GM12878 (cell line): ENCODE measurements at regions not wholly inside any gene's neighbourhood (a gene's known extent, or its start where the extent isn't known, plus 50 kb on each side); places are given as distances from the start of the nearest gene placed in this dataset.

Experiments
- CTCF ChIP-seq, 3 experiments: IDR thresholded peaks in 2 of 3; conservative IDR thresholded peaks in 1 of 3; 2 replicates each; pipeline ENCODE4 v1.5.1; 2011; ENCODE audit warnings: low read depth in 3 of 3, low read length in 3 of 3, mild to moderate bottlenecking in 3 of 3, control low read depth in 2 of 3, moderate library complexity in 2 of 3, inconsistent platforms in 1 of 3, mixed read lengths in 1 of 3; ENCODE audit not compliant: control insufficient read depth in 2 of 3, insufficient read depth in 1 of 3; ENCODE audit errors: extremely low read depth in 1 of 3
- EZH2 ChIP-seq: IDR thresholded peaks from 2 replicates; pipeline ENCODE4 v1.6.1; 2012; ENCODE audit warnings: low read depth, mild to moderate bottlenecking, control low read depth, inconsistent platforms, low read length, borderline replicate concordance; ENCODE audit not compliant: control insufficient read depth
- GABPA ChIP-seq: IDR thresholded peaks from 2 replicates; pipeline ENCODE4 v1.6.1; 2014; ENCODE audit warnings: antibody characterized with exemption, low read depth, mild to moderate bottlenecking, inconsistent platforms
- HSF1 ChIP-seq: fragments of 150-350 bp; IDR thresholded peaks from 2 replicates; pipeline ENCODE4 v1.6.1; 2014; ENCODE audit warnings: mild to moderate bottlenecking, low read depth, low read length
- SIN3A ChIP-seq: IDR thresholded peaks from 2 replicates; pipeline ENCODE4 v1.6.1; 2012; ENCODE audit warnings: low read depth, low read length, improper control_type of control experiment
- SMARCA5 ChIP-seq: fragments of 450-650 bp; IDR thresholded peaks from 2 replicates; pipeline ENCODE4 v1.6.1; 2017; ENCODE audit warnings: mild to moderate bottlenecking
- SP1 ChIP-seq: IDR thresholded peaks from one replicate; pipeline ENCODE4 v1.6.1; 2011; ENCODE audit warnings: low read depth, low read length
- SPI1 ChIP-seq: IDR thresholded peaks from 2 replicates; pipeline ENCODE4 v1.6.1; 2011; ENCODE audit warnings: low read depth, mild to moderate bottlenecking, low read length, moderate library complexity, borderline replicate concordance; ENCODE audit not compliant: insufficient read depth
- ZZZ3 ChIP-seq: IDR thresholded peaks from 2 replicates; pipeline ENCODE4 v1.6.1; 2011; ENCODE audit warnings: low read depth; ENCODE audit not compliant: control insufficient read depth, insufficient read length

DNA sequence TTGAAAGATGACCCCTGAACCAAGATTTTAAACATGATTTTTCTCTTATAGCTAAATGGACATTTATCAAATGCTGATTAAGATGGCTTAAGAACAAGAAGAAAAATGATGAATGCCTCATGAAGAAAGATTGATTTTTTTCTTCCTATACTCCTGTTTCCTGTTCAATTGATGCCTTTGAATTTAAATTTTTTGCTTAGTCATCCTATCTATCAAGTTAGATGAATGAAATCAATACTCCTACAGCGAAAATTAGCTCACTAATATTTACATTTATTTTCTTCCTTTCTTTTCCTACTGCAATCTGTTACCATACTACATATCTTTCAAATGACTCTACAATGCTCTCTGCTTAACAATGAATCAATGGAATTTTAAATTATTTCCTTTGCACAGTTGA, 773.6 kb upstream of the DIAPH2 start:
- TF ChIP-seq SP1 (no peak), EZH2 (no peak), ZZZ3 (no peak), HSF1 (no peak), SPI1 (no peak), SIN3A (no peak), CTCF (IDR thresholded peaks at IDR 0.05 in 2 of 3, conservative IDR thresholded peaks at IDR 0.05 in 1 of 3; ENCODE audit: control insufficient read depth in 2 of 3, extremely low read depth in 1 of 3, insufficient read depth in 1 of 3, low read depth in 3 of 3, low read length in 3 of 3) (no peak), SMARCA5 (no peak), GABPA (no peak)
